ENCODE measurements at regions not wholly inside any gene's neighbourhood (a gene's known extent, or its start where the extent isn't known, plus 50 kb on each side); places are given as distances from the start of the nearest gene placed in this dataset.

- peak in 1 of 2 donors; percentile 47 for DNase-seq (ENCODE audit: low read depth in 2 of 2)
- TF ChIP-seq, protein P1, sequence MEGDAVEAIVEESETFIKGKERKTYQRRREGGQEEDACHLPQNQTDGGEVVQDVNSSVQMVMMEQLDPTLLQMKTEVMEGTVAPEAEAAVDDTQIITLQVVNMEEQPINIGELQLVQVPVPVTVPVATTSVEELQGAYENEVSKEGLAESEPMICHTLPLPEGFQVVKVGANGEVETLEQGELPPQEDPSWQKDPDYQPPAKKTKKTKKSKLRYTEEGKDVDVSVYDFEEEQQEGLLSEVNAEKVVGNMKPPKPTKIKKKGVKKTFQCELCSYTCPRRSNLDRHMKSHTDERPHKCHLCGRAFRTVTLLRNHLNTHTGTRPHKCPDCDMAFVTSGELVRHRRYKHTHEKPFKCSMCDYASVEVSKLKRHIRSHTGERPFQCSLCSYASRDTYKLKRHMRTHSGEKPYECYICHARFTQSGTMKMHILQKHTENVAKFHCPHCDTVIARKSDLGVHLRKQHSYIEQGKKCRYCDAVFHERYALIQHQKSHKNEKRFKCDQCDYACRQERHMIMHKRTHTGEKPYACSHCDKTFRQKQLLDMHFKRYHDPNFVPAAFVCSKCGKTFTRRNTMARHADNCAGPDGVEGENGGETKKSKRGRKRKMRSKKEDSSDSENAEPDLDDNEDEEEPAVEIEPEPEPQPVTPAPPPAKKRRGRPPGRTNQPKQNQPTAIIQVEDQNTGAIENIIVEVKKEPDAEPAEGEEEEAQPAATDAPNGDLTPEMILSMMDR (IDR thresholded peaks at IDR 0.05; ENCODE audit: low read depth, low read length), result no peak
- no peak overlapping the region for H3K4me3 ChIP-seq (replicated peaks in 1 of 2; ENCODE audit: low read depth in 2 of 2, low read length in 2 of 2)
Observed at GRCh38 chr13:105343134-105343806, 1192.2 kb downstream of the EFNB2 start.

- H3K4me3 ChIP-seq (replicated peaks in 1 of 2; ENCODE audit: low read depth in 2 of 2, low read length in 2 of 2), result no peak overlapping the region
- DNase-seq (ENCODE audit: low read depth in 2 of 2), result no peak
- TF ChIP-seq, protein P1 (IDR thresholded peaks at IDR 0.05; ENCODE audit: low read depth, low read length), result no peak
Observed at GRCh38 chr13:105342281-105342820, 1193.1 kb downstream of the EFNB2 start.

DNA sequence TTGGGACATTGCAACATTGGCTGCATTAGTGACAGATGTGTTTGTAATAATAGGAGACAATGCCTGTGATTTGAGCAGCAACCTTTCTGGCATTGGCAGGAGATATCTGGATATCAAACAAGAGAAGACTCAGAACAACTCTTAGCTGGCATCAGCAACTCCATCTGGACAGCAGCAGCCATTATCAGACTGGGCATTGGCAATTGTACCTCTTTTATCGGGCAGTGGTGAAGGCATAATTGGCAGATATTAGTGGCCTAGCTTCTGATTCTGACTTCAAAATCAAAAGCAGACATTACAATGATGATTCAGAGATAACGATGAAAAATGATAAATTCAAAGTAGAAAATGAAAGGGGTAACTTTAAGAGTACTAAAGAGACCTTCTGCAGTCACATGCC is 1193.7 kb downstream of the EFNB2 start:
- no peak overlapping the region for H3K4me3 ChIP-seq (replicated peaks in 1 of 2; ENCODE audit: low read depth in 2 of 2, low read length in 2 of 2)
- TF ChIP-seq, protein P1 (IDR thresholded peaks at IDR 0.05; ENCODE audit: low read depth, low read length), result no peak
- no peak for DNase-seq (ENCODE audit: low read depth in 2 of 2)

DNA sequence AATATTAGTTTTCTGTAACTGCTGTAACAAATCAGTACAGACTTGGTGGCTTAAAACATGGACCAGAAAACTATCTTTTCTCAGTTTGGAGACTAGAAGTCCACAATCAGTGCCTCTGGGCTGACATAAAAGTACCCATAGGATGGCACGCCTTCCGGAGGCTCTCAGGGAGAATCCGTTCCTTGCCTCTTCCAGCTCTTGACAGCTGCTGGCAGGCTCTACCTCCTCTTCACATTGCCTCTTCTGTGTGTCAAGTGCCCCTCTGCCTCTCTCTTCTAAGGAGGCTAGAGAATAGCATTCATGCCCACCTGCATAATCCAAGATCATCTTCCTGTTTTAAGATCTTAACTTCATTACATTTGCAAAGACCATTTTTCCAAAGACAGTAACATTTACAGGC is 1194.2 kb downstream of the EFNB2 start:
- TF ChIP-seq, protein P1 (IDR thresholded peaks at IDR 0.05; ENCODE audit: low read depth, low read length), result no peak
- DNase-seq (ENCODE audit: low read depth in 2 of 2), result no peak
- H3K4me3 ChIP-seq (replicated peaks in 1 of 2; ENCODE audit: low read depth in 2 of 2, low read length in 2 of 2), result no peak overlapping the region

DNA sequence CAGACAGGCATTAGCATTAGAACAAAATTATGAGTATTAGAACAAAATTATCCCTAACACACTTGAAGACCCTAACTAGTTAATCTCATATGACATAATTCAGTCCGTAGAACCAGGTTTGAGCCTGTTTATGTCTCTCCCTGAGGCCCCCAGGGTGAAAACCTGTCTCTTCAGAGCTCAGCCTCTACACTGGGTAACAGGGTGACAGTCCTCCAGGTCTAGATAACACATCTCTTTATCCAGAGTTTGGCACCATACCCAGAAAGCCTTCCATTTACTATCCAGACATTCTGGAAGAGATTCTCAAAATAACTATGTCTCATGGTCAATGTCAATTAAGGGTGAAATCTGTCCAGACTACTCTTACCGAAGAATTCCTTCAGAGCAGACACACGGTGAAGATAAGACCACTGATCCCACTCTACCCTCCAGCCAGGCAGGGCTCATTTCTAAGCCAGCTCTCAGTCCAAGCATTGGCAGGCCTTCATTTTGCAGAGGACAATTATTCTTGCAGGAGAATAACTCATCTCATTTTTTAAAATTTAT is 1195.3 kb downstream of the EFNB2 start:
- TF ChIP-seq, protein P1 (IDR thresholded peaks at IDR 0.05; ENCODE audit: low read depth, low read length), result no peak
- no peak for DNase-seq (ENCODE audit: low read depth in 2 of 2)

DNA sequence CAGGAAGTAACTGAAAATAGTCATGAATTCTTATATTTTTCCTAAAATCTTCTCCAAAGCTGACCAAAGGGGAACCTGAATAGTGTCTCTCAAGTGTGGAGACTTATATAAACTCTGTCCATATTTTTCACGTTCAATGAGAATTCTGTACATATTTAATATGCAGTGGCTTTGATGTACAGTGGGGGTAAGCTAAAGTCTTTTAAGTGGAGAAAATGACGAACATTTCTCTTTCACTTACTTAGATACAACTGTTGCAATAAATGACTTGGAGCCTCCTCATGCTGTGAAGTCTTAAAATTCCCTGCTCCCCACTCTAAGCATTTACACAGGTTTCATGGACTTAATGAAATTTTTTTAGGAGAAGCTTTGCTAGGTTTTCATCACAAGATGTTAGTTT is 1196.7 kb downstream of the EFNB2 start:
- DNase-seq (ENCODE audit: low read depth in 2 of 2), result no peak
- TF ChIP-seq, protein P1 (IDR thresholded peaks at IDR 0.05; ENCODE audit: low read depth, low read length), result no peak
- no peak overlapping the region for H3K4me3 ChIP-seq (replicated peaks in 1 of 2; ENCODE audit: low read depth in 2 of 2, low read length in 2 of 2)

More for the DNA sequence above, 1195.3 kb downstream of the EFNB2 start:
- H3K4me3 ChIP-seq (replicated peaks in 1 of 2; ENCODE audit: low read depth in 2 of 2, low read length in 2 of 2), result no peak overlapping the region
